Suprapubic skin (tissue), 4 donors: ENCODE measurements at regions not wholly inside any gene's neighbourhood (a gene's known extent, or its start where the extent isn't known, plus 50 kb on each side); places are given as distances from the start of the nearest gene placed in this dataset.

ENCODE experiments used
- DNase-seq, 2 donors: peaks; one replicate each; pipeline ENCODE4 v3.0.0-alpha.2; 2019; ENCODE audit warnings: low spot score in 2 of 2
- H3K27ac ChIP-seq: fragments of 200-600 bp; sonication (generic); one replicate; pipeline ENCODE4 v1.5.1; 2019
- H3K27me3 ChIP-seq: fragments of 200-600 bp; sonication (generic); one replicate; pipeline ENCODE4 v1.5.1; 2019
- H3K36me3 ChIP-seq: fragments of 200-600 bp; sonication (generic); one replicate; pipeline ENCODE4 v1.5.1; 2019
- H3K4me1 ChIP-seq: fragments of 200-600 bp; sonication (generic); one replicate; pipeline ENCODE4 v1.5.1; 2019
- H3K4me3 ChIP-seq: fragments of 200-600 bp; sonication (generic); one replicate; pipeline ENCODE4 v1.5.1; 2019; ENCODE audit warnings: mild to moderate bottlenecking
- H3K9me3 ChIP-seq: fragments of 200-600 bp; sonication (generic); one replicate; pipeline ENCODE4 v1.5.1; 2019
- EP300 ChIP-seq: sonication (generic); formaldehyde crosslinking; IDR thresholded peaks from one replicate; pipeline ENCODE4 v1.6.1; 2017; ENCODE audit warnings: antibody characterized with exemption
- POLR2A ChIP-seq, 2 donors: fragments of 450-650 bp; IDR thresholded peaks; one replicate each; pipeline ENCODE4 v1.6.1; 2017; ENCODE audit warnings: antibody characterized with exemption in 2 of 2, mild to moderate bottlenecking in 2 of 2, moderate library complexity in 2 of 2
- POLR2AphosphoS5 ChIP-seq, 3 donors: sonication (generic); formaldehyde crosslinking; IDR thresholded peaks; one replicate each; pipeline ENCODE4 v1.6.1; 2017; ENCODE audit warnings: antibody characterized with exemption in 3 of 3
- WGBS: methylation state at CpG from one replicate; pipeline ENCODE4 v1.1.5; 2018; 5-methylcytosine and 5-hydroxymethylcytosine counted together
- TF ChIP-seq, protein P1 (sequence below), 2 donors: fragments of 200-600 bp in 1 of 2; fragments of 450-650 bp in 1 of 2; sonication (generic) in 1 of 2; IDR thresholded peaks; one replicate each; pipeline ENCODE4 v1.5.1; 2016 to 2019; ENCODE audit warnings: antibody characterized with exemption in 2 of 2, mild to moderate bottlenecking in 1 of 2, moderate library complexity in 1 of 2

- Histone ChIP-seq H3K27ac (no peak overlapping the region), H3K9me3 (no peaks in the 10 kb centered on the region), H3K27me3 (no peaks in the 10 kb centered on the region), H3K4me3 (no peak overlapping the region), H3K36me3 (no peaks in the 10 kb centered on the region), H3K4me1 (peaks cover 8% of the 10 kb centered on the region)
- TF ChIP-seq POLR2AphosphoS5 (IDR thresholded peaks at IDR 0.05) (no peak), EP300 (no peak), POLR2A (IDR thresholded peaks at IDR 0.05) (no peak)
- TF ChIP-seq, protein P1, sequence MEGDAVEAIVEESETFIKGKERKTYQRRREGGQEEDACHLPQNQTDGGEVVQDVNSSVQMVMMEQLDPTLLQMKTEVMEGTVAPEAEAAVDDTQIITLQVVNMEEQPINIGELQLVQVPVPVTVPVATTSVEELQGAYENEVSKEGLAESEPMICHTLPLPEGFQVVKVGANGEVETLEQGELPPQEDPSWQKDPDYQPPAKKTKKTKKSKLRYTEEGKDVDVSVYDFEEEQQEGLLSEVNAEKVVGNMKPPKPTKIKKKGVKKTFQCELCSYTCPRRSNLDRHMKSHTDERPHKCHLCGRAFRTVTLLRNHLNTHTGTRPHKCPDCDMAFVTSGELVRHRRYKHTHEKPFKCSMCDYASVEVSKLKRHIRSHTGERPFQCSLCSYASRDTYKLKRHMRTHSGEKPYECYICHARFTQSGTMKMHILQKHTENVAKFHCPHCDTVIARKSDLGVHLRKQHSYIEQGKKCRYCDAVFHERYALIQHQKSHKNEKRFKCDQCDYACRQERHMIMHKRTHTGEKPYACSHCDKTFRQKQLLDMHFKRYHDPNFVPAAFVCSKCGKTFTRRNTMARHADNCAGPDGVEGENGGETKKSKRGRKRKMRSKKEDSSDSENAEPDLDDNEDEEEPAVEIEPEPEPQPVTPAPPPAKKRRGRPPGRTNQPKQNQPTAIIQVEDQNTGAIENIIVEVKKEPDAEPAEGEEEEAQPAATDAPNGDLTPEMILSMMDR (IDR thresholded peaks at IDR 0.05) = no peak
- WGBS = 34% methylated on average over 5 of the region's 5 CpGs
- DNase-seq = no peak
Observed at GRCh38 chr12:75702477-75703093, 191.2 kb upstream of the KRR1 start.

DNA sequence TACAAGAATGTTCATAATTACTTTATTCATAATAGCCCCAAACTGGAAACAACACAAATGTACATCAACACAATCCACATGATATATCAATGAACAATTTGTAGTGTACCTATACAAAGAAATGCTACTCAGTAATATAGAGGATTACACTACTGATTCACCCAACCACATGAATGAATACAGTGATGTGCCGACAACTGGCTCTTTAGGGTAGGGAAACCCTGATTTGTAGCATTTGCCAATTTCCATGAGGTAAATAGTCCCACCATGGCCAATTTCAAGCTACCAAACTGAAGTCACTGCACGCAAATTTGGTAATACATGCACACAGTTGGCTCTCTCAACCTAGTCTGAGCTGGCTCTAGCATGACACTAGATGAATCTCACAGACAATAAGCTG is 190.4 kb upstream of the KRR1 start:
- no peak for DNase-seq
- Histone ChIP-seq H3K27me3 (no peaks in the 10 kb centered on the region), H3K4me3 (no peak overlapping the region), H3K27ac (no peak overlapping the region), H3K36me3 (no peaks in the 10 kb centered on the region), H3K4me1 (peaks cover 5% of the 10 kb centered on the region), H3K9me3 (no peaks in the 10 kb centered on the region)
- TF ChIP-seq EP300 (no peak), POLR2AphosphoS5 (IDR thresholded peaks at IDR 0.05) (no peak), POLR2A (IDR thresholded peaks at IDR 0.05) (no peak)
- TF ChIP-seq, protein P1 (IDR thresholded peaks at IDR 0.05) = no peak
- 97% methylated on average over 2 of the region's 2 CpGs for WGBS

GRCh38 chr12:75699728-75700496 is 188.5 kb upstream of the KRR1 start:
- Histone ChIP-seq H3K27ac (no peak overlapping the region), H3K4me1 (no peaks in the 10 kb centered on the region), H3K9me3 (no peaks in the 10 kb centered on the region), H3K36me3 (no peaks in the 10 kb centered on the region), H3K27me3 (no peaks in the 10 kb centered on the region), H3K4me3 (no peak overlapping the region)
- TF ChIP-seq POLR2A (IDR thresholded peaks at IDR 0.05) (no peak), EP300 (no peak), POLR2AphosphoS5 (IDR thresholded peaks at IDR 0.05) (no peak)
- TF ChIP-seq, protein P1 (IDR thresholded peaks at IDR 0.05) = no peak
- DNase-seq = no peak
- 76% methylated on average over 7 of the region's 7 CpGs for WGBS

DNA sequence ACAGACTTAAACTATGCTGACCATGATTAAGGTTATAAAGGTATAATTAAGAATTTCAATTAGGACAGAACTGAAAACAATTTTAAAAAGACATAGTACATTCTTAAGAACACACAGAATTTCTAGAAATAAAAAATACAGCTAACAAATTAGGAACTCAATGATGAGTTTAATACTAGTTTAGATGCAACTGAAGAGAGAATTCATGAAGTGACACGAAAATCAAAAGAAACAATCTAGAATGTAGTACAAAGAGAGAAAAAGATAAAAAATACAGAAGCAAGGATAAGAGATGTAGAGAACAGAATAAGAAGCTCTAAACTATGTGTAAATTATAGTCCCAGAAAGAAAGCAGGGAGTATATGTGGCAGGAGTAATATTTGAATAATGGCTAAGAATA is 187.8 kb upstream of the KRR1 start:
- H3K4me3 ChIP-seq = no peak overlapping the region
- DNase-seq = no peak
- 94% methylated on average over 1 of the region's 1 CpG for WGBS
- no peak for TF ChIP-seq EP300
- TF ChIP-seq, protein P1 (IDR thresholded peaks at IDR 0.05) = no peak
- no peak for TF ChIP-seq POLR2A (IDR thresholded peaks at IDR 0.05)
- no peak for TF ChIP-seq POLR2AphosphoS5 (IDR thresholded peaks at IDR 0.05)
- no peaks in the 10 kb centered on the region for H3K27me3 ChIP-seq
- no peaks in the 10 kb centered on the region for H3K4me1 ChIP-seq
- H3K27ac ChIP-seq = no peak overlapping the region
- no peaks in the 10 kb centered on the region for H3K36me3 ChIP-seq
- H3K9me3 ChIP-seq = no peaks in the 10 kb centered on the region

GRCh38 chr12:75698052-75698451 is 186.6 kb upstream of the KRR1 start:
- H3K4me3 ChIP-seq = no peak overlapping the region
- TF ChIP-seq, protein P1 (IDR thresholded peaks at IDR 0.05) = no peak
- TF ChIP-seq POLR2A (IDR thresholded peaks at IDR 0.05) (no peak), EP300 (no peak), POLR2AphosphoS5 (IDR thresholded peaks at IDR 0.05) (no peak)
- H3K27ac ChIP-seq = no peak overlapping the region
- no peak for DNase-seq
- H3K4me1 ChIP-seq = no peaks in the 10 kb centered on the region
- H3K36me3 ChIP-seq = no peaks in the 10 kb centered on the region
- WGBS = 94% methylated on average over 1 of the region's 1 CpG
- H3K9me3 ChIP-seq = no peaks in the 10 kb centered on the region
- no peaks in the 10 kb centered on the region for H3K27me3 ChIP-seq
